Dermis blood vessel endothelial cell (primary cell): ENCODE measurements at regions not wholly inside any gene's neighbourhood (a gene's known extent, or its start where the extent isn't known, plus 50 kb on each side); places are given as distances from the start of the nearest gene placed in this dataset.

Experiments used
- DNase-seq: peaks from one replicate; pipeline ENCODE4 v3.0.0; 2010

DNA sequence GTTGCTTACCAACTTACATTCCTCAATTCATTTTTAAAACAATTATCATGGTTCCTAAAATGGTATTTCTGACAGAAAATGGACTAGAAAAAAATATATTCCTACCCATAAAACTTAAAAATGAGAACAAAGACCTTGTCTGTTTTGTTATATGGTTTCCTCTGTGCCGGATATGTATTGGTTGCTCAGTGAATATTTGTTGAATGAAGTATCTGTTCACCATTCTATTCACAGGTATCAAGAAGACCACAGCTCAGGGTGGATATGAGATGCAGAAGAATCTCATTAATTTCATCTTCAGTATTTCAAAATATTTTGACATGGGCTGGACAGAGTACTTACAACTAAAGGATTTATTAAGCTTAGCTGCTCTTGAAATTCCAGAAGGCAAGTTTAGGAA is 58.1 kb downstream of the TUSC7 start:
- DNase-seq = no peak

- DNase-seq = peak; percentile 86
Observed at GRCh38 chr3:116770815-116771450, 61.4 kb downstream of the TUSC7 start.

DNA sequence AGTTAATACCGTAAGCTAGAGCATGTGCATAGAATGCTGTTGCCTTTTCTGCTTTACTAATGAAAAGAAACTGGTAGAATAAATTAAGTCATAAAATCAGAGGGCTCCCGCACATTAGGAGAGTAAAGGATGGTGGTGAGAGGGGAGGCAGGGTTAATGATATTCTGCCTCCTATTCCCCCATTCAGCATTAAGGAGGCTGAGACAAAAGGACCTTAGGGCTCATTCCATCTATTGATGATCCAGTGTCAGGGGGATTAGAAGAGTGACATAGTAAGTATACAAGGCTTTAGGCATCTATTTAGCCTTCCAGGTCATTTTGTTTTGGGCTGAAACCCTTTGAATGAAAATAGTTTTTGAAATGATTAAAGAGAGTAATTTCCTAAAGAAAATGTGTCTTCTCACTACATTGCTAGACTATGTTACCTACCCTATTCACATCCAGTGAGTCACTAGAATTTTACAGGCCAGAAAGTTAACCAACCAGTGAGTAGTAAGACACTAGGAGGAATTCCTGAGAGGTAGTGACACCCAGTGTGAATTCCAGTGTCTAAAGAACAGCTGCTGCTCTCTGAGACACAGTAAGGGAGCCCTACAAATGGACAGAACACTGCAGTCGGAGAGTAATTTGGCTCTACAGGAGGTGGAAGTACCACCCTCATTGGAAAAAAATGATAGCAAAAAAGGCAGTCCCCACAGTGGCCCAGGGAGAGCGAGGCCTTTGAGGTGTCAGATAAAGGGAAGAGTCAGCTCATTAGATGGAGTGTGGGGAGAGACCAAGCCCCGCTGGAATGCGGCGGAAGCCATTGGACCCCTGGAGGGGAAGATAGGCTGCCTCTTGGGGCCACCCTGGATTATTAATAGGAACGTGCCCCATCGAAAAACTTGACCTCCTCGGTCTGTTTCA is 67.6 kb downstream of the TUSC7 start:
- no peak for DNase-seq

DNA sequence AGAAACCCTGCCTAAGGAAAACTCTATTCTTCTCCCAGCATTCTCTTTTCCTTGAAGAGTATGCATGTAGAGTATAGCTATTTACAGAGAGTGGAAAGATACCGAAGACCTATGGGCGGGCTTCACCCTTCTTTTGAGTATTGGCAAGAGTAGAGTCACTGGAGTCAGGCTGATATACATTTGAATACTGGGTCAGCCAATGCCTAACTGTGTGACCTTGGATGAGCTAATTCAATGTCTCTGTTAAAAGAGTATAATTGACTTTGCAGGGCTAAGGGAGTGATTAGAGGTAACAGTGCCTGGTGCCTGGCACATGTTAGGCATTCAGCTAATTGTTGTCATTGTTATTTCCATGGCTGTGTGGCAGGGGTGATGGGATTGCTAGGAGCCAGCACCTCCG is 75.6 kb downstream of the TUSC7 start:
- no peak for DNase-seq

- DNase-seq = no peak
Observed at GRCh38 chr3:116802651-116803050, 93.1 kb downstream of the TUSC7 start.

DNA sequence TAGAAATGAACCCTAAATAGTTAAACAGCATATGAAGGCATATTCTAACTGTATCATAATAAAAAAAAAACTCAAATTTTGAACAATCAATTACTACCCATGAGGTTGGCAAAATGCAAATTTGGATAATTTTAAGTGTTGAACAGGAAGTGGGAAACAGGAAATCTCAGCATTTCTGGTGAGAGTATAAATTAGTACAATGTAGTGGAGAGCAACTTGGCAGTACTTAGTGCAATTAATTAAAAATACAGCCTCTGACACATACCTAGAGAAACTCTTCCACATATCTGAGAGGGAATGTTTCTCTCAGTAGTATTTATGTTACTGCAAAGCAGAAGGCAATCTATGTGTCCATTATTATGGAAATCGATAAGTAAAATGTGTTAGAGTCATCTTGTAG is 96.8 kb downstream of the TUSC7 start:
- DNase-seq = no peak

GRCh38 chr3:116808725-116809124 is 99.1 kb downstream of the TUSC7 start:
- DNase-seq = no peak

GRCh38 chr3:116809208-116809607 is 99.6 kb downstream of the TUSC7 start:
- DNase-seq = no peak

DNA sequence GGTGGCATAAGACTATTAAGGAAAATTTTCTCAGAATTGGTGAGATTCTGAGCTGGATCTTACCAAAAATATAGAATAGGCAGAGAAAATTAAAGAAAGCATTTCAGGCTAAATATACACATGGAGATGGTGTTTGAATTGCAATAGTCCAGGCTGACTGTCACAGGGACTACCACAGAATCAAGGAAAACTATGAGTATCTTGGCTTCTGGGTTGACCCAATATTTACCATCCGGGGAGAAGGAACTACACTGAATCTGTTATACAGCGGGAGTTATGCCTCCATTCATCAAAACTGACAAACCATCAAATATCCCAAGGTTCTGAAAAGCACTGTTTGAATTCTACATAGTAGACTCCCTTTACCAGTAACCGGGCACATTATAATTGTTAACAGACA is 102.2 kb downstream of the TUSC7 start:
- no peak for DNase-seq

DNA sequence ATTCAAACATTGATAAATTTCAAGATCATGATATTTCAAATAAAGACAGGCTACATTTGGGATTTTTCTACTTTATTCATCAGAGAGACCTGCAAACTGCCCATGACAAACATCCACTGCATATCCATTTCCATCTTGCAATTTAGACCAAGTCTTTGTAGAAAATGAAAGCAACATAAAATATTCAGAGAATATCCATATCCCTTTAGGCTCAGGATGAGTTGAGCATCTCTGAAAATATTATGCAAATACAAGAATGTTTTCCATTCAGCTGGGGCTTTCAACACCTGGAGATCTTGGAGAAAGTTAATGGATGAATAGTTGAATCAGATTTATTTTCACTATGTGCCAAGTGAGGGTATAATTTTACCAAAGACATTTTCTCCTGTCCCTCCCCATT is 103.4 kb downstream of the TUSC7 start:
- no peak for DNase-seq

GRCh38 chr3:116815321-116815720 is 105.7 kb downstream of the TUSC7 start:
- DNase-seq = no peak

GRCh38 chr3:116815831-116816588 is 106.4 kb downstream of the TUSC7 start:
- no peak for DNase-seq

GRCh38 chr3:116821371-116821770 is 111.8 kb downstream of the TUSC7 start:
- DNase-seq = no peak

DNA sequence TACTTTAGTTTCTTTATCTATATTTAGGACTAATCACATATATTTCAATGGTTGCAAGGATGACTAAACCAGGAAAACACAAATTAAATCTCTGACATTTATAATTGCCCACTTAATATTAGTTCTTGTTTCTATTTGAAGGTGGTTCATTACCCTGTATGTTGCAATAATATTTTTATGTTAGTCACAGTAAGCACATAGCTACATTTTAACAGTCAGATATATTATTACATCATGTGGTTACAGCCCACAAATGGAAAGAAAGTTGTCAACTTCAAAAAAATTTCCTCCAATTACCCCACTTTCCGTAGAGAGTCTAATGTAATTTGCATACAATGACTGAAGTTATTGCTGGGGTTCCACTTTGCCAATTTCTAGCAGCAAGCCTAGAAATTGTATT is 114.6 kb downstream of the TUSC7 start:
- DNase-seq = no peak

GRCh38 chr3:116833202-116833601 is 123.6 kb downstream of the TUSC7 start:
- DNase-seq = no peak

DNA sequence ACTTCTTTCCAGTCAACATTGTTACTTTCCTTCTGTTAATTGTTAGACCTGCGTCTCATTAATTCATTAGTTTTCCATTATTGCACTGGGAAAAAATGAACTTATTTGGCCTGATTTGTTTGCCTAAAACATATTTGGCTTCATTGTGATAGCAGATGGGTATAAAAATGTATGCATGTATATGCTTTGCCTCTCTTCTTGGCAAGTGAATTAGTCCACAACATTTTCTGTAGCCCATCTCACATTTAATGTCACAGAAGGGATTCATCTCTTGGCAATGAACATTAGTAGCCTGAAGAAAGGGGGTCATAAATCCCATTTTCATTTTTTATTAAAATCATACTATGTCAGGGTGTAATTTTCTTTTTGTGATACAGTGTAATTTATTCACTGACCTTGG is 125.2 kb downstream of the TUSC7 start:
- DNase-seq = no peak

- no peak for DNase-seq
Observed at GRCh38 chr3:116835658-116836057, 126.1 kb downstream of the TUSC7 start.

DNA sequence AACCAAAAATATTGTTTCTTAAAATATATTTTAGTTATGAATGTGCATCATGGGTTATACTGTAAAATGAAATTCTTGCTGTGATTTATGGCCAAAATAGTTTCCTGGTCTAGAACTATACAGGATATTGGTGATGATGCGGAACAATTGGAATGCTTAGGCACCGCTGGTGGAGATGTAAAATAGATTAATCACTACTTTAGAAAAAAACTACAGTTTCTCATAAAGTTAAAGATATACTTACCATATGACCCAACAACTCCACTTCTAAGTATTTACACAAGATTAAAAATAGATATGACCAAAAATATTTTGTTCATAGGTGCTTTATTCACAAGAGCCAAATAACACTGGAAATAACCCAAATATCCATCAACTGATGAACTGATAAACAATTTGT is 126.7 kb downstream of the TUSC7 start:
- DNase-seq = no peak

- DNase-seq = no peak
Observed at GRCh38 chr3:116837483-116837882, 127.9 kb downstream of the TUSC7 start.

DNA sequence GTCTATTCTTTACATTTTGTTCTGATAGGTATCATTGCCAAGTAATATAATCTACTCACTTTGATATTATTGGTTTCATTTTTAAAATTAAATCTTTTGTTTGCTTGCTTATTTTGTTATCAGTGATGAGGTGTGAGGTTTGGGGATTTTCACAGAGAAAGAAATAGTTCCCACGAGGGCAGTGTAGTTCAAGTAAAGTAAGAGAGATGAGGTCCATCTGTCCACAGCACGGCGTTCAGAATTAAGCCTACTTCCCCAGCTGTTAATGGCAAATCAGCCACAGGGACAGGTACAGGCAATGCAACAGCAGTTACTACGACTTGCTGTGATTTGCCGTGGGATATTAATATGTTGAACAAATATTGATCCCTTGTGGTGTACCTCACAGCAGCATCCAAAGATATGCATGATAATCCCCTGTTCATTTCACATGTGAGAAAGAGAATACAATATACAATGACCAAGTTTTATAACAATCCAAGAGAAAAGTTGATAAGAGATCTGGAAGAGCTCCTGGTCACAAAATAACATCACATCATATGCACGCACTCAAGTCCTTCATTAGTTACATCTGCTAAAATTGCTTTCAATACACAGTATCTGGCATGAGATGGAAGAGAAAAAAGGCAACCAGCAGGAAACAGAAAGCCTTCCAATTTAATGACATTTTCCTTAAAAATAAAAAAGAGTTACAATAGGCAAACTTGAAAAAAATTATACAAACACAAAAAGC is 131.6 kb downstream of the TUSC7 start:
- no peak for DNase-seq

GRCh38 chr3:116842254-116842957 is 132.8 kb downstream of the TUSC7 start:
- DNase-seq = no peak

DNA sequence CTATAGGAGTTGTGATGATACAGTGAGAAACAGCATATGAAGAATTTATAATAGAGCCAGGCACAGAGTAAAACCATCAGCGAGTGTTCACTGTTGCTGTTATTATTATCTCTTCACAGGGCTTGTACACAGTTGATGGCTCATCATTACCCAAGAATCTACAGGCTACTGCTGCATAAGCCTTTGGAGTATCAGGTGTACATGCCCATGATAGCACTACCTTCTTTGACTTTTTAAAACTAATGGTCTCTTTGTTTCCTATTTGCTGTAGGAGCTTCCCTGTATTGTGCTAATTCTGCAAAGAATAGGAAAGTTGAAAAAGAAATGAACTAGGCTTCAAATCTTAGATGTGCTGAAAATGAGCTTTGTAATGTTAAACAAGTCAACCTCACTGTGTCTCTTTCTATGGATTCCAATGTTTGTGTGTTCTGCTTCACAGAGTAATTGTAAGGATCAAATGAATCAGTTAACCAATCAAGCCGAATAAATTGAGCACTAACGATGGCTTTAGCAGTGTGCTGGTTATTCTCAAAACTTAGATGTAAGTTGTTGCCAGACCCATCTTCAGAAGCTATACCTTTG is 138.8 kb downstream of the TUSC7 start:
- DNase-seq = no peak
